Heart left ventricle (tissue), 16 donors: ENCODE measurements at regions not wholly inside any gene's neighbourhood (a gene's known extent, or its start where the extent isn't known, plus 50 kb on each side); places are given as distances from the start of the nearest gene placed in this dataset.
"Not testable (repeated sequence)": the region's sequence is repeated elsewhere in the genome, so short reads cannot be mapped to it uniquely, and the experiment has no call there.

Source experiments
- ATAC-seq, 4 donors: fragments of 200-7000 bp; cut with Tn5 transposase; one replicate each; pipeline ENCODE4 v1.9.1; 2020 to 2022; ENCODE audit warnings: moderate library complexity in 4 of 4, mild to moderate bottlenecking in 3 of 4, moderate number of reproducible peaks in 1 of 4
- DNase-seq, 5 donors: peaks; one replicate each; pipeline ENCODE4 v3.0.0-alpha.2; 2020
- H3K27ac ChIP-seq, 12 donors: fragments of 200-600 bp; sonication (generic) in 4 of 12; one replicate each; pipeline versions ENCODE4 v1.5.0 to v1.8.0; 2016 to 2022; ENCODE audit warnings: mild to moderate bottlenecking in 2 of 12
- H3K27me3 ChIP-seq, 9 donors: fragments of 200-600 bp; sonication (generic) in 2 of 9; one replicate each; pipeline versions ENCODE4 v1.5.1 to v1.8.0; 2016 to 2022; ENCODE audit warnings: mild to moderate bottlenecking in 3 of 9
- H3K36me3 ChIP-seq, 9 donors: fragments of 200-600 bp; sonication (generic) in 2 of 9; one replicate each; pipeline versions ENCODE4 v1.5.0 to v1.8.0; 2018 to 2022; ENCODE audit warnings: mild to moderate bottlenecking in 2 of 9
- H3K4me1 ChIP-seq, 12 donors: fragments of 200-600 bp; sonication (generic) in 4 of 12; one replicate each; pipeline versions ENCODE4 v1.5.0 to v1.8.0; 2016 to 2022; ENCODE audit warnings: mild to moderate bottlenecking in 3 of 12
- H3K4me3 ChIP-seq, 12 donors: fragments of 200-600 bp; sonication (generic) in 4 of 12; one replicate each; pipeline versions ENCODE4 v1.5.0 to v1.8.0; 2017 to 2022; ENCODE audit warnings: mild to moderate bottlenecking in 9 of 12, moderate library complexity in 4 of 12
- H3K9me3 ChIP-seq, 12 donors: fragments of 200-600 bp; sonication (generic) in 4 of 12; one replicate each; pipeline versions ENCODE4 v1.5.0 to v1.8.0; 2016 to 2022; ENCODE audit warnings: mild to moderate bottlenecking in 1 of 12
- POLR2A ChIP-seq, 2 donors: fragments of 450-650 bp; IDR thresholded peaks; one replicate each; pipeline ENCODE4 v1.6.1; 2017; ENCODE audit warnings: antibody characterized with exemption in 2 of 2, mild to moderate bottlenecking in 2 of 2, moderate library complexity in 2 of 2
- WGBS, 4 donors: extraction: QIAGEN DNeasy Blood & Tissue Kit in 2 of 4; methylation state at CpG; one replicate each; pipeline versions ENCODE4 v1.1.5 to v1.1.7; 2013 to 2018; 5-methylcytosine and 5-hydroxymethylcytosine counted together
- intact Hi-C, 10 donors: fragments of 100-400 bp; cut with DNase I; formaldehyde crosslinking; loops; one replicate each; pipeline versions ENCODE4 v1.11.1 to v1.14.2; 2022
- TF ChIP-seq, protein P1 (sequence below), 12 donors: fragments of 200-600 bp; sonication (generic) in 4 of 12; IDR thresholded peaks; one replicate each; pipeline versions ENCODE4 v1.5.0 to v1.8.0; 2018 to 2022; ENCODE audit warnings: antibody characterized with exemption in 12 of 12, mild to moderate bottlenecking in 5 of 12
- donor health status: ischemic (EF 13 %, LVEDD 7.1; RV severe dilation, severe dysfunction).
- donor health status: healthy with polysubstance abuse.
- donor health status: DM: no; HTN: yes; CAD: no.
- donor health status: DM: no; HTN: no; CAD: no.
- donor health status: ischemic (EF 25% LVEDD 6.9; RV normal size, moderate dysfunction).
- donor health status: ischemic (EF 25% LVEDD 5.7; RV mildly dilated, moderate dysfunction).
- donor health status: healthy.
- donor health status: DM: yes; HTN: yes; CAD: no.
- donor health status: ischemic (EF 35%, LVEDD 5.7; RV mildly dilated, moderate dysfunction).
- donor health status: nonischemic (EF 11% LVEDD 7.7; RV severe dilation, severe dysfunction).
- donor health status: DM: yes; HTN: yes; CAD: no.
- donor health status: PGD.
- donor health status: ischemic (EF 29% LVEDD 5.4; RV normal size, mild dysfunction).
- donor health status: nonischemic (EF 23%, LVEDD 6.1; RV moderate dilation, normal function).

DNA sequence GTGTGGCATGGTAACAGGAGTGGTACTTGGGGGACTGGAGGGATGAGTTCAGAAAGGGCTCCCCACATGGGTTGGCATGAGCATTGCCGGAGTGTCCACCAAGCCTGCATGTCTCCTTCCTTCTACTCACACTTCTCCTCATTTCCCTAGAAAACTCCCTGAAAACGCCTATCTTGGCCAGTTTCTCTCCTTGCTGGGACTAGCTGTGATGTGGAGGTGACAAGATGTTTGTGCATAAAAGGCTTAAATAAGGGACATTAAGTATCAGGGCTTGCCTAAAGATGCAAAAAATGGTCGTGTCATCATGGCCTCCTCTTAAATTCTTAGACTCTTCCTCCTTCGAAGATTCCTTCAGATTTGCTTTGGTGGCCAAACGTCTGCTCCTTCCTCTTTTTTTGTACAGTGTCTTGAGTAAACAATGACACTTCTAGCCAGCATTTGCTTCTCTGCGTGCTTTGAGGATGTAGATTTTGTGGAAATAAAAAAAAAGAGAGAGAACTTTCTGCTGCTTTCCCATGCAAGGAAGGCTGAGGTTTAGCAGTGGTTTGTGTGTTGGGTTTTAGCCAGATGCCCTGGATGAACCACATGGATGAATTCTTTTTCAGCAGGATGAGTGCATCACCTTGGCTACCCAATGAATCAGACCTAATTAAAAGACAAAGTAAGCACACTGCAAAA lies 239.1 kb upstream of the IRF2BP2 start:
- no peak overlapping the region for H3K4me3 ChIP-seq
- peaks cover 0 to 67% (median 13%) of the 10 kb centered on the region in 12 donors for H3K4me1 ChIP-seq
- DNase-seq, result no peak
- no peaks in the 10 kb centered on the region for H3K36me3 ChIP-seq
- H3K27me3 ChIP-seq, result no peaks in the 10 kb centered on the region
- 66 to 72% (median 72%) methylated on average over 6 of the region's 6 CpGs for WGBS, 4 donors
- peak in 3 of 4 donors; percentile 39 to 62 (median 52) for ATAC-seq
- H3K27ac ChIP-seq, result peak overlapping the region in 4 of 12 donors; percentile 15 to 82 (median 29)
- no peaks in the 10 kb centered on the region for H3K9me3 ChIP-seq
- intact Hi-C loops, result no loop called here
- TF ChIP-seq, protein P1, sequence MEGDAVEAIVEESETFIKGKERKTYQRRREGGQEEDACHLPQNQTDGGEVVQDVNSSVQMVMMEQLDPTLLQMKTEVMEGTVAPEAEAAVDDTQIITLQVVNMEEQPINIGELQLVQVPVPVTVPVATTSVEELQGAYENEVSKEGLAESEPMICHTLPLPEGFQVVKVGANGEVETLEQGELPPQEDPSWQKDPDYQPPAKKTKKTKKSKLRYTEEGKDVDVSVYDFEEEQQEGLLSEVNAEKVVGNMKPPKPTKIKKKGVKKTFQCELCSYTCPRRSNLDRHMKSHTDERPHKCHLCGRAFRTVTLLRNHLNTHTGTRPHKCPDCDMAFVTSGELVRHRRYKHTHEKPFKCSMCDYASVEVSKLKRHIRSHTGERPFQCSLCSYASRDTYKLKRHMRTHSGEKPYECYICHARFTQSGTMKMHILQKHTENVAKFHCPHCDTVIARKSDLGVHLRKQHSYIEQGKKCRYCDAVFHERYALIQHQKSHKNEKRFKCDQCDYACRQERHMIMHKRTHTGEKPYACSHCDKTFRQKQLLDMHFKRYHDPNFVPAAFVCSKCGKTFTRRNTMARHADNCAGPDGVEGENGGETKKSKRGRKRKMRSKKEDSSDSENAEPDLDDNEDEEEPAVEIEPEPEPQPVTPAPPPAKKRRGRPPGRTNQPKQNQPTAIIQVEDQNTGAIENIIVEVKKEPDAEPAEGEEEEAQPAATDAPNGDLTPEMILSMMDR (IDR thresholded peaks at IDR 0.05), result peak in 1 of 12 donors; percentile 19
- no peak for TF ChIP-seq POLR2A (IDR thresholded peaks at IDR 0.05)

DNA sequence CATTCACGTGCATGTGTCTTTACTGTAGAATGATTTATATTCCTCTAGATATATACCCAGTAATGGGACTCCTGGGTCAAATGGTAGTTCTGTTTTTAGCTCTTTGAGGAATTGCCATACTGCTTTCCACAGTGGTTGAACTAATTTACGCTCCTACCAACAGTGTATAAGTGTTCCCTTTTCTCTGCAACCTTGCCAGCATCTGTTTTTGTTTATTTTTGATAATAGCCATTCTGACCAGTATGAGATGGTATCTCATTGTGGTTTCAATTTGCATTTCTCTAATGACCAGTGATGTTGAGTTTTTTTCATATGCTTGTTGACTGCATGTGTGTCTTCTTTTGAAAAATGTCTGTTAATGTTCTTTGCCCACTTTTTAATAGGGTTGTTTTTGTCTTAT lies 236.8 kb upstream of the IRF2BP2 start:
- intact Hi-C loops, result not testable (repeated sequence)

DNA sequence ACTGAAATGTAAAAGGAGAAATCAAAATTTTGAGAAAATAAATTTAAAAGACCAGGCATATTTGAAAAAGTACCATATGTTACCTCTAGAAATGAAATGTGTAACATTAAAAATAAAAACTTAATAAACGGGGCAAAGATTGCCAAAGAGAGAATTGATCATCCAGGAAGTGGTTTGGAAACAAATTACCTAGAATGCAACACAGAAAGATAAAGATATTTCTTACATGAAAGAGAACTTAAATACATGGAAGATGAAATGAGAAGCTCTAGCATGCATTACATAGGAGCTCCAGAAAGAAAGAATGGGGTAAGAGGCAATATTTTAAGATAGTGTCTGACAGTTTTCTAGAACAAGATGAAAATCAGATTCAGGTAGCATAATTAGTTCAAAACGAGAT lies 235.9 kb upstream of the IRF2BP2 start:
- H3K27ac ChIP-seq, result peak overlapping the region in 1 of 12 donors; percentile 85
- no peaks in the 10 kb centered on the region for H3K27me3 ChIP-seq
- H3K4me1 ChIP-seq, result peaks cover 0 to 78% (median 27%) of the 10 kb centered on the region in 12 donors
- intact Hi-C loops, result no loop called here
- ATAC-seq (no peak), DNase-seq (no peak)
- no peak overlapping the region for H3K4me3 ChIP-seq
- TF ChIP-seq, protein P1 (IDR thresholded peaks at IDR 0.05), result no peak
- no peak for TF ChIP-seq POLR2A (IDR thresholded peaks at IDR 0.05)
- 87 to 94% (median 90%) methylated on average over 2 of the region's 2 CpGs for WGBS, 4 donors
- H3K36me3 ChIP-seq, result no peaks in the 10 kb centered on the region
- H3K9me3 ChIP-seq, result no peaks in the 10 kb centered on the region

More for the DNA sequence above, 236.8 kb upstream of the IRF2BP2 start:
- H3K4me3 ChIP-seq, H3K9me3 ChIP-seq, H3K27me3 ChIP-seq, H3K27ac ChIP-seq, DNase-seq, H3K36me3 ChIP-seq, ATAC-seq: not testable (repeated sequence)
- peaks cover 0 to 78% (median 29%) of the 10 kb centered on the region in 12 donors for H3K4me1 ChIP-seq
- WGBS, 4 donors, result 92 to 96% (median 95%) methylated on average over 2 of the region's 2 CpGs

DNA sequence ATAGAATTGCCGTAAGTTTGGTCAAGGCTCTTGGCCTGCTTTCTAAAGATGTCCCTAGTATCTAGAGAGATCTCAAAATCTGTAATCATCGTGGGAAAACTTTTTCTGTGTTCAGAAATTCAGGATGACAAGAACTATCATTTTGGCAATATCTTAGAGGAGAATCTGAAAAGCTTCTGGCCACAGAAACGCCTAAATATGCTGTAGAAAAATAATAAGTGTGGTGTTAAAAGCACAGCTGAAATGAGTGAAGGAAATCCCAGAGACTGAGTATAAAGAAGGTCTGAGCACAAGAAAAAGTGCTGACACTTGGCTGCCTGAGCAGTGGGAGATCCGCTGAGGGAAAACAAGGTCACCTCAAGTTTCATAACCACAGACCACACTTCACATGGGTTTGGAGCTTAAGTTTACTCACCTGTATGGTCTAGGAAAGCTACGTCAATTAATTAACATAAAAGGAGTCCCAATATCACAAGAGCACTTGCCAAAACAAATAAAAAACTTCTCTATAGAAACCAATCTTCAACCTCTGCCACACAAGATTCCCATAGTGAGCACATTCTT lies 235.2 kb upstream of the IRF2BP2 start:
- H3K4me3 ChIP-seq, result no peak overlapping the region
- ATAC-seq (no peak), DNase-seq (no peak)
- intact Hi-C loops, result no loop called here
- peak overlapping the region in 6 of 12 donors; percentile 13 to 85 (median 53) for H3K27ac ChIP-seq
- no peaks in the 10 kb centered on the region for H3K27me3 ChIP-seq
- no peaks in the 10 kb centered on the region for H3K9me3 ChIP-seq
- TF ChIP-seq POLR2A (IDR thresholded peaks at IDR 0.05), result no peak
- TF ChIP-seq, protein P1 (IDR thresholded peaks at IDR 0.05), result no peak
- peaks cover 0 to 77% (median 27%) of the 10 kb centered on the region in 12 donors for H3K4me1 ChIP-seq
- WGBS, 4 donors, result 71 to 76% (median 73%) methylated on average over 5 of the region's 5 CpGs
- no peaks in the 10 kb centered on the region for H3K36me3 ChIP-seq
